Nephron (organoid): ENCODE measurements at regions not wholly inside any gene's neighbourhood (a gene's known extent, or its start where the extent isn't known, plus 50 kb on each side); places are given as distances from the start of the nearest gene placed in this dataset.

ENCODE experiments used
- H3K27ac Mint-ChIP-seq, 3 experiments: 2 replicates each; pipeline ENCODE4 v1.8.0; 2020; ENCODE audit warnings: mixed read lengths in 3 of 3, mild to moderate bottlenecking in 2 of 3, moderate library complexity in 1 of 3
- H3K27me3 Mint-ChIP-seq: 2 replicates; pipeline ENCODE4 v1.8.0; 2021; ENCODE audit warnings: low read depth, mild to moderate bottlenecking, moderate library complexity, mixed read lengths
- H3K36me3 Mint-ChIP-seq: 2 replicates; pipeline ENCODE4 v1.8.0; 2020; ENCODE audit warnings: low read depth, mixed read lengths
- H3K4me1 Mint-ChIP-seq: 2 replicates; pipeline ENCODE4 v1.8.0; 2020; ENCODE audit warnings: mixed read lengths
- H3K4me3 Mint-ChIP-seq, 3 experiments: 2 replicates each; pipeline ENCODE4 v1.8.0; 2020; ENCODE audit warnings: mild to moderate bottlenecking in 3 of 3, mixed read lengths in 3 of 3, moderate library complexity in 2 of 3
- H3K9me3 Mint-ChIP-seq: 2 replicates; pipeline ENCODE4 v1.8.0; 2020; ENCODE audit warnings: mixed read lengths
- CTCF ChIP-seq, 3 experiments: fragments of 200-600 bp; sonication (generic); IDR thresholded peaks; one replicate each; pipeline ENCODE4 v1.5.0; 2021; ENCODE audit warnings: antibody characterized with exemption in 3 of 3; ENCODE audit not compliant: unreplicated experiment in 3 of 3

- no peak for TF ChIP-seq CTCF (IDR thresholded peaks at IDR 0.05; ENCODE audit: unreplicated experiment in 3 of 3)
- Mint-ChIP-seq H3K4me1 (peaks cover 18% of the 10 kb centered on the region), H3K27me3 (no peaks in the 10 kb centered on the region), H3K27ac (no peak overlapping the region), H3K4me3 (no peak overlapping the region), H3K36me3 (no peaks in the 10 kb centered on the region), H3K9me3 (peaks cover under 1% of the 10 kb centered on the region)
Measured at GRCh38 chrX:68945081-68945602, 116.3 kb downstream of the EFNB1 start.

- no peak for TF ChIP-seq CTCF (IDR thresholded peaks at IDR 0.05; ENCODE audit: unreplicated experiment in 3 of 3)
- Mint-ChIP-seq H3K4me1 (peaks cover 22% of the 10 kb centered on the region), H3K4me3 (no peak overlapping the region), H3K27ac (no peak overlapping the region), H3K36me3 (no peaks in the 10 kb centered on the region), H3K27me3 (no peaks in the 10 kb centered on the region), H3K9me3 (peaks cover 5% of the 10 kb centered on the region)
Measured at GRCh38 chrX:68944211-68944610, 115.4 kb downstream of the EFNB1 start.

GRCh38 chrX:68942840-68943239 is 114.0 kb downstream of the EFNB1 start:
- no peak for TF ChIP-seq CTCF (IDR thresholded peaks at IDR 0.05; ENCODE audit: unreplicated experiment in 3 of 3)
- Mint-ChIP-seq H3K27me3 (no peaks in the 10 kb centered on the region), H3K4me3 (no peak overlapping the region), H3K36me3 (no peaks in the 10 kb centered on the region), H3K4me1 (peaks cover 22% of the 10 kb centered on the region), H3K9me3 (peaks cover 5% of the 10 kb centered on the region), H3K27ac (peak overlapping the region; percentile 57 to 75 (median 65))

GRCh38 chrX:68942104-68942503 is 113.3 kb downstream of the EFNB1 start:
- Mint-ChIP-seq H3K27me3 (no peaks in the 10 kb centered on the region), H3K27ac (peak overlapping the region; percentile 26 to 65 (median 57)), H3K36me3 (no peaks in the 10 kb centered on the region), H3K4me1 (peaks cover 22% of the 10 kb centered on the region), H3K9me3 (peaks cover 5% of the 10 kb centered on the region), H3K4me3 (no peak overlapping the region)
- no peak for TF ChIP-seq CTCF (IDR thresholded peaks at IDR 0.05; ENCODE audit: unreplicated experiment in 3 of 3)

- Mint-ChIP-seq H3K36me3 (no peaks in the 10 kb centered on the region), H3K27me3 (no peaks in the 10 kb centered on the region), H3K4me3 (no peak overlapping the region), H3K27ac (peak overlapping the region; percentile 57 to 79 (median 65)), H3K9me3 (peaks cover 5% of the 10 kb centered on the region), H3K4me1 (peaks cover 24% of the 10 kb centered on the region)
- no peak for TF ChIP-seq CTCF (IDR thresholded peaks at IDR 0.05; ENCODE audit: unreplicated experiment in 3 of 3)
Measured at GRCh38 chrX:68941385-68941952, 112.6 kb downstream of the EFNB1 start.

GRCh38 chrX:68940601-68941000 is 111.8 kb downstream of the EFNB1 start:
- H3K4me3 Mint-ChIP-seq: no peak overlapping the region

More at GRCh38 chrX:68940601-68941000, 111.8 kb downstream of the EFNB1 start:
- peak overlapping the region; percentile 29 to 66 (median 57) for H3K27ac Mint-ChIP-seq
- TF ChIP-seq CTCF (IDR thresholded peaks at IDR 0.05; ENCODE audit: unreplicated experiment in 3 of 3): no peak
- peaks cover 5% of the 10 kb centered on the region for H3K9me3 Mint-ChIP-seq
- H3K27me3 Mint-ChIP-seq: no peaks in the 10 kb centered on the region
- peaks cover 33% of the 10 kb centered on the region for H3K4me1 Mint-ChIP-seq
- H3K36me3 Mint-ChIP-seq: no peaks in the 10 kb centered on the region
